ENCODE measurements at regions not wholly inside any gene's neighbourhood (a gene's known extent, or its start where the extent isn't known, plus 50 kb on each side); places are given as distances from the start of the nearest gene placed in this dataset.

- ATAC-seq (no peak), DNase-seq (ENCODE audit: low spot score in 2 of 2) (no peak)
- peaks cover 0 to under 1% of the 10 kb centered on the region in 2 donors for H3K9me3 Mint-ChIP-seq
- H3K27ac Mint-ChIP-seq, result no peak overlapping the region
- no peaks in the 10 kb centered on the region for H3K36me3 Mint-ChIP-seq
These were observed 51.9 kb upstream of the TSPAN11 start for GRCh38 chr12:30874455-30875321.

GRCh38 chr12:30870491-30871265 lies 55.9 kb upstream of the TSPAN11 start:
- Mint-ChIP-seq H3K36me3 (no peaks in the 10 kb centered on the region), H3K27ac (no peak overlapping the region), H3K9me3 (peaks cover 3 to 10% of the 10 kb centered on the region in 2 donors)
- no peak for ATAC-seq
- DNase-seq (ENCODE audit: low spot score in 2 of 2), result no peak

GRCh38 chr12:30867415-30867814 lies 59.1 kb upstream of the TSPAN11 start:
- Mint-ChIP-seq H3K36me3 (no peaks in the 10 kb centered on the region), H3K9me3 (peaks cover 3 to 17% of the 10 kb centered on the region in 2 donors), H3K27ac (no peak overlapping the region)
- ATAC-seq (no peak), DNase-seq (ENCODE audit: low spot score in 2 of 2) (no peak)

GRCh38 chr12:30866256-30866655 lies 60.3 kb upstream of the TSPAN11 start:
- Mint-ChIP-seq H3K9me3 (peaks cover 3 to 17% of the 10 kb centered on the region in 2 donors), H3K27ac (no peak overlapping the region), H3K36me3 (no peaks in the 10 kb centered on the region)
- ATAC-seq (no peak), DNase-seq (ENCODE audit: low spot score in 2 of 2) (no peak)

- Mint-ChIP-seq H3K9me3 (peaks cover 3 to 13% of the 10 kb centered on the region in 2 donors), H3K27ac (no peak overlapping the region), H3K36me3 (no peaks in the 10 kb centered on the region)
- DNase-seq (ENCODE audit: low spot score in 2 of 2), result no peak
- no peak for ATAC-seq
These were observed 62.7 kb upstream of the TSPAN11 start for GRCh38 chr12:30863839-30864238.

- no peak for ATAC-seq
- H3K27ac Mint-ChIP-seq, result no peak overlapping the region
- H3K36me3 Mint-ChIP-seq, result no peaks in the 10 kb centered on the region
- peaks cover 3 to 13% of the 10 kb centered on the region in 2 donors for H3K9me3 Mint-ChIP-seq
- no peak for DNase-seq (ENCODE audit: low spot score in 2 of 2)
These were observed 64.1 kb upstream of the TSPAN11 start for GRCh38 chr12:30862486-30862885.

- ATAC-seq, result no peak
- Mint-ChIP-seq H3K27ac (no peak overlapping the region), H3K36me3 (no peaks in the 10 kb centered on the region), H3K9me3 (no peaks in the 10 kb centered on the region)
- DNase-seq (ENCODE audit: low spot score in 2 of 2), result no peak
These were observed 67.3 kb upstream of the TSPAN11 start for GRCh38 chr12:30859226-30859625.

GRCh38 chr12:30858471-30858870 lies 68.1 kb upstream of the TSPAN11 start:
- Mint-ChIP-seq H3K36me3 (no peaks in the 10 kb centered on the region), H3K27ac (no peak overlapping the region), H3K9me3 (no peaks in the 10 kb centered on the region)
- DNase-seq (ENCODE audit: low spot score in 2 of 2) (no peak), ATAC-seq (no peak)

- no peak for DNase-seq (ENCODE audit: low spot score in 2 of 2)
- Mint-ChIP-seq H3K36me3 (no peaks in the 10 kb centered on the region), H3K9me3 (no peaks in the 10 kb centered on the region), H3K27ac (no peak overlapping the region)
- ATAC-seq, result no peak
These were observed 72.9 kb upstream of the TSPAN11 start for GRCh38 chr12:30853561-30854133.

- Mint-ChIP-seq H3K27ac (peak overlapping the region in 1 of 2 donors; percentile 44), H3K9me3 (no peaks in the 10 kb centered on the region)
- no peak for ATAC-seq
These were observed 75.9 kb upstream of the TSPAN11 start for GRCh38 chr12:30850684-30851083.

GRCh38 chr12:30847259-30847658 lies 79.3 kb upstream of the TSPAN11 start:
- no peaks in the 10 kb centered on the region for H3K36me3 Mint-ChIP-seq
- no peak overlapping the region for H3K27ac Mint-ChIP-seq
- H3K9me3 Mint-ChIP-seq, result no peaks in the 10 kb centered on the region
- DNase-seq (ENCODE audit: low spot score in 2 of 2) (peak in 1 of 2 donors; percentile 51), ATAC-seq (peak in 1 of 2 donors; percentile 47)

More at GRCh38 chr12:30850684-30851083, 75.9 kb upstream of the TSPAN11 start:
- no peak for DNase-seq (ENCODE audit: low spot score in 2 of 2)
- no peaks in the 10 kb centered on the region for H3K36me3 Mint-ChIP-seq

- H3K36me3 Mint-ChIP-seq, result no peaks in the 10 kb centered on the region
- ATAC-seq (peak in 1 of 2 donors; percentile 9), DNase-seq (ENCODE audit: low spot score in 2 of 2) (no peak)
- H3K27ac Mint-ChIP-seq, result no peak overlapping the region
- H3K9me3 Mint-ChIP-seq, result no peaks in the 10 kb centered on the region
These were observed 79.8 kb upstream of the TSPAN11 start for GRCh38 chr12:30846776-30847175.

GRCh38 chr12:30845676-30846075 lies 80.9 kb upstream of the TSPAN11 start:
- no peaks in the 10 kb centered on the region for H3K36me3 Mint-ChIP-seq

GRCh38 chr12:30843211-30843610 lies 83.3 kb upstream of the TSPAN11 start:
- no peak for ATAC-seq
- H3K27ac Mint-ChIP-seq, result peak overlapping the region in 1 of 2 donors; percentile 48

More at GRCh38 chr12:30845676-30846075, 80.9 kb upstream of the TSPAN11 start:
- DNase-seq (ENCODE audit: low spot score in 2 of 2) (no peak), ATAC-seq (no peak)
- Mint-ChIP-seq H3K9me3 (no peaks in the 10 kb centered on the region), H3K27ac (no peak overlapping the region)

GRCh38 chr12:30840715-30841114 lies 85.8 kb upstream of the TSPAN11 start:
- DNase-seq (ENCODE audit: low spot score in 2 of 2) (no peak), ATAC-seq (no peak)
- Mint-ChIP-seq H3K9me3 (no peaks in the 10 kb centered on the region), H3K36me3 (no peaks in the 10 kb centered on the region), H3K27ac (no peak overlapping the region)

More at GRCh38 chr12:30843211-30843610, 83.3 kb upstream of the TSPAN11 start:
- H3K9me3 Mint-ChIP-seq, result no peaks in the 10 kb centered on the region
- no peak for DNase-seq (ENCODE audit: low spot score in 2 of 2)
- no peaks in the 10 kb centered on the region for H3K36me3 Mint-ChIP-seq

- H3K27ac Mint-ChIP-seq, result no peak overlapping the region
- no peaks in the 10 kb centered on the region for H3K36me3 Mint-ChIP-seq
- DNase-seq (ENCODE audit: low spot score in 2 of 2) (no peak), ATAC-seq (no peak)
- no peaks in the 10 kb centered on the region for H3K9me3 Mint-ChIP-seq
These were observed 85.0 kb upstream of the CAPRIN2 start for GRCh38 chr12:30839643-30840220.

- DNase-seq (ENCODE audit: low spot score in 2 of 2) (no peak), ATAC-seq (no peak)
- no peaks in the 10 kb centered on the region for H3K36me3 Mint-ChIP-seq
- no peaks in the 10 kb centered on the region for H3K9me3 Mint-ChIP-seq
- no peak overlapping the region for H3K27ac Mint-ChIP-seq
These were observed 82.8 kb upstream of the CAPRIN2 start for GRCh38 chr12:30837595-30837994.

All from activated naive CD4-positive, alpha-beta T cell treated with anti-CD3 and anti-CD28 coated beads, Interleukin-2, amount 50 U/mL, for 72 hours (primary cell).